Activated CD8-positive, alpha-beta T cell treated with anti-CD3 and anti-CD28 coated beads, Interleukin-2, amount 10 ng/mL, durations not matched to agents 7 days and 5 days (primary cell): ENCODE measurements at regions not wholly inside any gene's neighbourhood (a gene's known extent, or its start where the extent isn't known, plus 50 kb on each side); places are given as distances from the start of the nearest gene placed in this dataset.
A peak's percentile ranks its signal among the peaks of the same experiment; 100 is the strongest.

ENCODE experiments used
- ATAC-seq: fragments of 150-1000 bp; cut with Tn5 transposase; one replicate; pipeline ENCODE4 v1.10.0; 2021; ENCODE audit warnings: moderate library complexity
- CTCF ChIA-PET: fragments of 350-600 bp; sonication (Branson Sonifier 250); formaldehyde crosslinking; loops from one replicate; lab custom pipeline; 2021; ENCODE audit warnings: antibody characterized with exemption; lab: Charles Lee
- POLR2A ChIA-PET: fragments of 350-600 bp; sonication (Branson Sonifier 250); formaldehyde crosslinking; loops from one replicate; lab custom pipeline; 2021; ENCODE audit warnings: antibody characterized with exemption; lab: Charles Lee
- DNase-seq: peaks from one replicate; pipeline ENCODE4 v3.0.0-alpha.2; 2020
- H3K27ac Mint-ChIP-seq: one replicate; pipeline ENCODE4 v1.8.0; 2021; ENCODE audit warnings: mild to moderate bottlenecking, mixed read lengths
- H3K27me3 Mint-ChIP-seq: one replicate; pipeline ENCODE4 v1.8.0; 2021; ENCODE audit warnings: low read depth, mixed read lengths
- H3K36me3 Mint-ChIP-seq: one replicate; pipeline ENCODE4 v1.8.0; 2021; ENCODE audit warnings: low read depth, mixed read lengths
- H3K4me1 Mint-ChIP-seq: one replicate; pipeline ENCODE4 v1.8.0; 2021; ENCODE audit warnings: low read depth, mixed read lengths
- H3K4me3 Mint-ChIP-seq: one replicate; pipeline ENCODE4 v1.8.0; 2021; ENCODE audit warnings: mild to moderate bottlenecking, mixed read lengths
- H3K9me3 Mint-ChIP-seq: one replicate; pipeline ENCODE4 v1.8.0; 2022; ENCODE audit warnings: mixed read lengths; ENCODE audit not compliant: insufficient read depth

DNA sequence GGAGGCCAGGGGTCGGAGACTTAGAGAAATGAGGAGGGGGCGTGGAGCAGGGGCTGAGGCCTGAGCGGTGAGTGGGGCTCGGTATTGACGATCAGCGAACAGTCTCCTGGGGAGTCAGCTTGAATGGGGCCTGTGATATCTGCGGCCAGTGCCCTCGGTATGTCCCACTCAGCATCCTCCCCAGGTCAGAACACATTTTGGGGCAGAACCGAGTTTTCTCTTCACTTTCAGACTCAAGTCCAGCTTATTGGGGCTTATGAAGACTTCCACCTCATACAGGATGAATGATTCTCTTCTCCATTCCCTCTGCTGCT, 82.6 kb downstream of the RRM2 start:
- DNase-seq (no peak), ATAC-seq (no peak)
- ChIA-PET POLR2A (no interaction called here), CTCF (no interaction called here)
- Mint-ChIP-seq H3K4me1 (no peaks in the 10 kb centered on the region), H3K27ac (no peak overlapping the region), H3K4me3 (no peak overlapping the region), H3K36me3 (peaks cover 16% of the 10 kb centered on the region), H3K9me3 (no peaks in the 10 kb centered on the region), H3K27me3 (no peaks in the 10 kb centered on the region)

DNA sequence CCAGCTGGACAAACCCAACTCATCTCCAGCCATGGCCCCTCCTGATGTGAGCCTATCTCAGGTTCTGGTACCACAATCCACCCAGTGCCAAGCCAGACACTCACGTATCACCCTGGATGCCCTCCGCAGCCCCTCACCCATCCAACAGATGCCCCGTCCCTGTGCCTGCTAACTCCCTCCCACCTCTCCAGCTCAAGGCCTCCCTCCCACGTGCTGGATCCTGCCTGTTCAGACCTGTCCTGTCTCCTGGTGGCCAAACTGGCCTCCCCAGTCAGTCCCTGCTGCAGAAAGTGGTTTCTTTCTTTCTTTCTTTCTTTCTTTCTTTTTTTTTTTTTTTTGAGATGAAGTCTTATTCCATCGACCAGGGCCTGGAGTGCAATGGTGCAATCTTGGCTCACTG, 86.2 kb downstream of the RRM2 start:
- H3K4me3 Mint-ChIP-seq, result no peak overlapping the region
- peaks cover 12% of the 10 kb centered on the region for H3K36me3 Mint-ChIP-seq
- H3K4me1 Mint-ChIP-seq, result no peaks in the 10 kb centered on the region
- ChIA-PET CTCF (no interaction called here), POLR2A (no interaction called here)
- H3K9me3 Mint-ChIP-seq, result no peaks in the 10 kb centered on the region
- peak overlapping the region; percentile 51 for H3K27ac Mint-ChIP-seq
- H3K27me3 Mint-ChIP-seq, result no peaks in the 10 kb centered on the region
- DNase-seq (no peak), ATAC-seq (no peak)

DNA sequence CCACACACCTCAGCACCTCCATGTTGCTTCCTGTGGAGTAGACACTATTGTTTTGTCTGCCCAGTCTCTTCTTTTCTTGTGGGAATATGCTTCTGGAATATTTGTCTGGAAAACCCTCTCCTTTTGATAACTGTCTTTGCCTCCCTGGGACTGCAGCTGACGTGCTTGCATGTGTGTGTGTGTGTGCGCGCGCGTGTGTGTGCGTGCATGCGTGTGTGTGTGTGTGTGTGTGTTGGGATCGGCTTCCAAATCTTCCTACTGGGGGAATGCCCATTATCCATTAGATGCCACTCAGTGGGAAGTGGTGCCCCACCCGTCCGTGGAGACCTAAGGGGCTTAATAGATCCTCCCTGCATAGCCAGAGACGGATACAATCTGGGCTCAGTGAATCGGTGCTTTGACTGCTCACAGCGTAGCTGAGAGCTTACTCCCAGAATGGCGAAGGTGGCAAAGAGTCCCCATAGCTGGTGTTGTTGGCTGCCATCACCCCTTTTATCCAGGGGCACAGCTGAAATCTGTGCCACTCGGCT, 86.9 kb downstream of the RRM2 start:
- H3K27ac Mint-ChIP-seq, result no peak overlapping the region
- peaks cover 9% of the 10 kb centered on the region for H3K36me3 Mint-ChIP-seq
- no peak for ATAC-seq
- no peak overlapping the region for H3K4me3 Mint-ChIP-seq
- no peaks in the 10 kb centered on the region for H3K4me1 Mint-ChIP-seq
- ChIA-PET POLR2A (no interaction called here), CTCF (no interaction called here)
- no peak for DNase-seq
- no peaks in the 10 kb centered on the region for H3K27me3 Mint-ChIP-seq
- no peaks in the 10 kb centered on the region for H3K9me3 Mint-ChIP-seq

DNA sequence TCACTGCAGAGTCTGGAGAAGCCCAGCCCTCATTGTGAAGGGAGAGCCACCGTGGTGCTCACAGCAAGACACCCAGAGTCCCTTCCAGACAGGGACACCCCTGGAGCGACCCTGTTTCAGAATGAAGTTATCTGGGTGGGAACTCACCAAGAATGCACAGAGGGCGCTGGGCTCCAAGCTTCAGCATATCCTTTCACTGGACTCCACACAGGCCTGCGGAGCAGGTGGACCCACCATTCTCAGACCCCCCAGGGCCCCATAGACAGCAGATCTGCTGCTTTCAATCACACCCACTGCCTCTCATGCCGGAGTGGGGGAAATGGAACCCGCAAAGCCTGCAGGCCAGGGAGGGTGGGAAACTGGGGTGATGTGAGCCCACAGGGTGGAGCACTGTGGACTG, 87.8 kb downstream of the RRM2 start:
- H3K4me1 Mint-ChIP-seq, result no peaks in the 10 kb centered on the region
- no peaks in the 10 kb centered on the region for H3K9me3 Mint-ChIP-seq
- H3K27ac Mint-ChIP-seq, result no peak overlapping the region
- ATAC-seq (peak; percentile 13), DNase-seq (no peak)
- CTCF ChIA-PET, result no interaction called here
- H3K27me3 Mint-ChIP-seq, result no peaks in the 10 kb centered on the region
- POLR2A ChIA-PET, result no interaction called here
- peaks cover 5% of the 10 kb centered on the region for H3K36me3 Mint-ChIP-seq
- H3K4me3 Mint-ChIP-seq, result no peak overlapping the region

DNA sequence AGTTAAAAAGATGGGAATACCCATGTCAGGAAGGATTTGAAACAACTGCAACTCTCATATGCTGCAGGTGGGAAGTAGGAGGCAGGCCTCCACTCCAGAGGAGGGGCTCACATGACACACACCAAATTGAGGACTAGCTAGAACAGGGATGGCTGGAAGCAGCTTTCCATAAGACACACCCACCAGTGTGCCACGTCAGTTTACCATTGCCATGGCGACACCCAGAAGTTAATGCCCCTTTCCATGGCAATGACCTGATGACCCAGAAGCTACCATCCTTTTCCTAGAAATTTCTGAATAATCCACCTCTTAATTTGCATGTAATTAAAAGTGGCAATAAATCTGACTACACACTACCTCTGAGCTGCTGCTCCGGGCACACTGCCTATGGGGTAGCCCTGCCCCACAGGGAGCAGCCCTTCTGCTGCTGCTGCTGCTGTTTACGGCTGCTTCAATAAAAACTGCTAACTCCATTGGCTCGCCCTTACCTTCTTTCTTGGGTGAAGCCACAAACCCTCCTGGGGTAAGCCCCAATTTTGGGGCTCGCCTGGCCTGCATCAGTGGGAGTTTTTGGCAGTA, 89.4 kb downstream of the RRM2 start:
- DNase-seq (no peak), ATAC-seq (no peak)
- Mint-ChIP-seq H3K4me1 (no peaks in the 10 kb centered on the region), H3K36me3 (peaks cover 4% of the 10 kb centered on the region), H3K4me3 (no peak overlapping the region), H3K9me3 (no peaks in the 10 kb centered on the region), H3K27ac (no peak overlapping the region), H3K27me3 (no peaks in the 10 kb centered on the region)
- POLR2A ChIA-PET, result no interaction called here
- CTCF ChIA-PET, result no interaction called here

DNA sequence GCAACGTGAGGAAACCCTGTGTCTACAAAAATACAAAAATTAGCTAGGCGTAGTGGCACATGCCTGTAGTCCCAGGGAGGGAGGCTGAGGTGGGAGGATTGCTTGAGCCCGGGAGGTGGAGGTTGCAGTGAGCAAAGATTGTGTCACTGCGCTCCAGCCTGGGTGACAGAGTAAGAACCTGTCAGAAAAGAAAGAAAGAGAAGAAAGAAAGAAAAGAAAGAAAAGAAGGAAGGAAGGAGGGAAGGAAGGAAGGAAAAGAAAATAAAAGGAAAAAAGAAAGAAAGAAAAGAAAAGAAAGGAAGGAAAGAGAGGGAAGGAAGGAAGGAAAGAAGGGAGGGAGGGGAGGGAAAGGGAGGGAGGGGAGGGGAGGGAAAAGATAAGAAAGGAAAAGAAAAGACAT, 89.9 kb upstream of the HPCAL1 start:
- ATAC-seq (no peak), DNase-seq (no peak)
- Mint-ChIP-seq H3K36me3 (peaks cover 4% of the 10 kb centered on the region), H3K4me1 (no peaks in the 10 kb centered on the region), H3K27ac (no peak overlapping the region), H3K9me3 (no peaks in the 10 kb centered on the region), H3K27me3 (no peaks in the 10 kb centered on the region), H3K4me3 (no peak overlapping the region)
- ChIA-PET CTCF (no interaction called here), POLR2A (no interaction called here)

DNA sequence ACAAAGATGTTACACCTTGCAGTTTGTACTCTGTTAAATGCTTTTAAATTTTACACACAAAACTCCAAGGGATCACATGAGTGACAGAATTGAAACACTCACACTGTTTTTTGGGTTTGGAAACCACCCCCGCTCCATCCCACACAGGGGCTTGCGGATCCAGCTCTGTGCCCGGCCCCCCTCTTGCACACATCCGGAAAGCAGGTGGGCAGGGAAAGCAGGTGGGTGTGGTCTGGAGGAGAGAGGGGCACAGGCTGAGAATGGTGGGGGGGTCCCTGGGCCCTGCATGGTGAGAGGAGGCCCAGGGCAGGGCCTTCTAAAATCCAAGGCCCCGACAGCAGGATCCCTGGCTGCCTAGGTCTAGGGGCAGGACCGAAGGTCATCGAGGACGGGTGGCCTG, 88.5 kb upstream of the HPCAL1 start:
- CTCF ChIA-PET, result no interaction called here
- no peaks in the 10 kb centered on the region for H3K4me1 Mint-ChIP-seq
- H3K27me3 Mint-ChIP-seq, result no peaks in the 10 kb centered on the region
- POLR2A ChIA-PET, result no interaction called here
- ATAC-seq (no peak), DNase-seq (no peak)
- H3K27ac Mint-ChIP-seq, result no peak overlapping the region
- peaks cover 4% of the 10 kb centered on the region for H3K36me3 Mint-ChIP-seq
- no peak overlapping the region for H3K4me3 Mint-ChIP-seq
- H3K9me3 Mint-ChIP-seq, result no peaks in the 10 kb centered on the region

DNA sequence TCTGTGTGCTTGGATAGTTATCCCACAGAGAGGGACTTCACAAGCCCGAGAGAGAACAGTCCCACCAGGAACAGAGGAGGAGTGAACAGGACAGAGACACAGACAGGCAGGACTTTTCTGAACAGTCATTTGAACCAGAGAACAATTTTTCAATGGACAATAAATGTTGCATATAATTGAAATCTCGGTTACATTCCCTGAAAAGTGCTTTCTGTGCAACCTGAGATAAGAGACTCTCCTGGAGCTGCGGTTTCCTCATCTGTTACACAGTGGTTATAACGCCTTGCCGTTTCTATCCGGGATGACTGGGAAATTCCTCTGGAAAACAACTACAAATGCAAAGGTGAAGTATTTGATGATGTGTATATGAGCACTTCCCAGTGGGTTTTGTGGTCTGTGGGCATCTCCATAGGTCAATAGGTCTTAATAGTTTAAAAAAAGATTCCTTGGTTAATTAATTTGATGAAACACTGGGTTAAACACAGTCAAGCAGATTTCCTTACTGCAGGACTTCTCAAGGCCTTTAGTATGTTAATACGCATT, 87.2 kb upstream of the HPCAL1 start:
- H3K4me3 Mint-ChIP-seq, result no peak overlapping the region

DNA sequence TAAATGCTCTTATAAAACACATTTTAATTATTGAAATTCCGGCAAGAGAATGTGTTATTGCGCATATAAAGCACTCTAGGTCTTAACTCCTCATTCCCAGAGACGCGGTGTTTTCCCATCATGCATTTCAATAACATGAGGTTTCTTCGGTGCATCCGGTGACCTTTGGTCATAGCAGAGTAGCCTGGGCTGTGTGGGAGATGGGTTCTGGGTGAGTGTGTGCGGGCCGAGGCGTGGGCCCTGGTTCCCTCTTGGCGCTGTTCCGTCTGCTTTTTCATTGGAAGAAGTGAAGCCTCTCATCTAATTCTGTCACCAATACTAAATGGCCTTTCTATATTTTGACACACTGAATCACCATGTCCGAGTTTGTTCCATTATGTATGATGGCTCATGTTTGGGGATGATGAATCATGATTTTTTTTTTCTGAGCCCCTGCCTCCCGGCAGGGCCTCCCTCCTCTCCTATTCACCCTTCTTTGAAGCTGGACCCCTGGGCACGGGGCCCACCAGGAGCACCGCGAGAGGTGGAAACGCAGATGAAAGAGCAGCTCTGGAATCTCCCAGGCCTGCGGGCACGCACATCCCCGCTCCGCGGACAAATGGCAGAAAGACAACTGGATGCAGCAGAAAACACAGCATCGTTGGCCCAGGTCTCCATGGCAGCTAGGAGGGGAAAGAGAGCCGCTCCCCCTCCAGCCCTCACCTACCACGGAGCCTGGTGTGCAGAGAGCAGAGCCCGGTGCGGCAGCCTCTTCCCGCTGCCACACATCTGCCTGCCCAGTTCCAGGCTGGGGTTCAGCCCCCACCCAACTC, 85.8 kb upstream of the HPCAL1 start:
- Mint-ChIP-seq H3K36me3 (no peaks in the 10 kb centered on the region), H3K27ac (no peak overlapping the region), H3K4me1 (no peaks in the 10 kb centered on the region), H3K27me3 (no peaks in the 10 kb centered on the region), H3K4me3 (no peak overlapping the region), H3K9me3 (no peaks in the 10 kb centered on the region)
- ATAC-seq (no peak), DNase-seq (no peak)
- ChIA-PET CTCF (interaction anchor here (0.8 kb wide), 1 partner anchor 218 kb away, joined by 4 read pairs; no protein-coding TSS in a partner anchor), POLR2A (no interaction called here)

More for the DNA sequence above, 87.2 kb upstream of the HPCAL1 start:
- H3K9me3 Mint-ChIP-seq, result no peaks in the 10 kb centered on the region
- no peak for DNase-seq
- CTCF ChIA-PET, result no interaction called here
- no peak overlapping the region for H3K27ac Mint-ChIP-seq
- H3K36me3 Mint-ChIP-seq, result peaks cover 4% of the 10 kb centered on the region
- H3K27me3 Mint-ChIP-seq, result no peaks in the 10 kb centered on the region
- POLR2A ChIA-PET, result no interaction called here
- ATAC-seq, result no peak
- no peaks in the 10 kb centered on the region for H3K4me1 Mint-ChIP-seq

DNA sequence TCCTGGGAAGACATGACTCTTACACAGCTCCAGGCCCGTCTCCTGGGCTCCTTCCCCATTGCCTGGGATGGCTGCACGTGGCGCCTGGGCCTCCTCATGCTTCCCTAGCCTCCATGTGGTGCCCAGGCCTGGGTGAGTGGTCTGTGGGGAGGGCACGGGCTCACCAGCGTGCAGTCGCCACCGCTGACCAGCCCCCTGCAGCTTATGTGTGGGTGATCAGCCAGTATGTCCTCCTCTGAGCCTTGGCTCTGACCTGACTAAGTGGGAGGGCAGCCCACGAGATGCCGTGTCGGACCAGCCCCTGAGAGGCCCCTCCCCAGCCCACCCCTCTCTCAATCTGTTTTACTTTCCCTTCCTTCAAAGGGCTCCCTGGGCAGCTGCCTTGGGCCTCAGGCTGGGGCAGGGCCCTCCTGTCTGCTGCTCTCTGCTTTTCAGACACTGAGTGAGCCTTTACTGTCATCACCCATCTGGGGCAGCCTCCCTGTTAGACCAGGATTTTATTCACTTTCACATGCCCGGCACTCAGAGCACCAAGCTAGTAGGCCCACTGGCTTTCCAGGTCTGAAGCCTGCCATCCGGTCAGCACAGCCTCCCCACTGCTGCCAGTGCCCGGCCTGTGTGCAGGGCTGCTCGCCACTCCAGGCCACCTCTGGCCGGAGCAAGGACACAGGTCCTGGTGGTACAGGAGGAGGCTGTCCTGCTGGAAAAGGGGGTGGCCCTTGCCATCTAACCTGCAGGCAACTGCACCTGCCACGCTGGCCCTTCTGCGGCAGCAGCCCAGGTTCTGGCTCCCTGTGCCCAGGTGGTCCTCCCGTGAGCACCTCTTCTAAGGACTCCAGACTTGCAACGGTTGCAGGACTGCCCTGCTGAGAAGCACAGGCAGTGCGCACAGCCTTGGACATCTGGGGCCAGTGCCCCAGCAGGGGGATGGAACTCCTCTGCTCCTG, 84.9 kb upstream of the HPCAL1 start:
- CTCF ChIA-PET, result interaction anchor here (0.8 kb wide), 1 partner anchor 217 kb away, joined by 4 read pairs; no protein-coding TSS in a partner anchor
- ATAC-seq (no peak), DNase-seq (no peak)
- Mint-ChIP-seq H3K9me3 (no peaks in the 10 kb centered on the region), H3K36me3 (no peaks in the 10 kb centered on the region), H3K4me1 (peaks cover 3% of the 10 kb centered on the region), H3K4me3 (no peak overlapping the region), H3K27ac (no peak overlapping the region), H3K27me3 (no peaks in the 10 kb centered on the region)
- POLR2A ChIA-PET, result no interaction called here

DNA sequence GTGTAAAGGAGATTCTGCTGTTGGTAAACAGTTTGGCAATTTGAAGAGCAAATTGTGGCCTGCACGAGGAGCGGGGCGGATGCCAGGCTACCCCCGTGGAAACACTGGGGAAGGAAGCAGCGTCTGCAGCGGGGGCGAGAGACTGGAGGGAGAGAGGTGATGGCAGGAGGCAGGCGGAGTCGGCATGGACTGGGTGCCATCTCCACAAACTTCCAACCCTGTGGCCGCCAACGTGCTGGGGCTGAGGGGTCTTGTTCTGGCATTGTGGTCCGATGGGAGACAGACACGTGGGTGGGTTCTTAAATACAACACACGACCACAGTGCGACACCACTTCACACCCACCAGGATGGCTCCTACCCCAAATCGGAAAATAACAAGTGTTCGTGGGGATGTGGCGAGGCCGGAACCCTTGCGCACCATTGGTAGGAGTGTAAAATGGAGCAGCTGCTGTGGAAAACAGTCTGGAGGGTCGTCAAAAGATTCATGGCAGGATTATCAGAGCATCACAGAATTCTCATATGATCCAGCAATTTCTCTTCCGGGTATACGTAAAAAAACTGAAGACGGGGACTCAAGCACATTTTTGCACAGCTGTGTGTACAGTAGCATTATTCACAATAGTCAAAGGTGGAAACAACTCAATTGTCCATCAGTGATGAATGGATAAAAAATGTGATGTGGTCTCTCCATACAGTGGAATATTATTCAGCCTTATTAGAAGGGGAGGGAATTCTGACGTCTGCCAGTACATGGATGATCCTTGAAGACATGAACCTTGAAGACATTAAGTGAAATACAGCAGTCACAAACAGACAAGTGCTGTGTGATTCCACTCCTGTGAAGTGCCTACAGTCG, 82.4 kb upstream of the HPCAL1 start:
- Mint-ChIP-seq H3K27ac (no peak overlapping the region), H3K36me3 (no peaks in the 10 kb centered on the region), H3K4me1 (peaks cover 7% of the 10 kb centered on the region), H3K9me3 (no peaks in the 10 kb centered on the region), H3K27me3 (no peaks in the 10 kb centered on the region), H3K4me3 (no peak overlapping the region)
- CTCF ChIA-PET, result no interaction called here
- DNase-seq (no peak), ATAC-seq (no peak)
- POLR2A ChIA-PET, result no interaction called here
